ENCODE measurements at regions not wholly inside any gene's neighbourhood (a gene's known extent, or its start where the extent isn't known, plus 50 kb on each side); places are given as distances from the start of the nearest gene placed in this dataset.

- TF ChIP-seq POLR2AphosphoS5 (IDR thresholded peaks at IDR 0.05; ENCODE audit: borderline replicate concordance, low read depth, low read length) (no peak), EZH2 (IDR thresholded peaks at IDR 0.05) (no peak), FOXP2 (optimal IDR thresholded peaks at IDR 0.05; ENCODE audit: control extremely low read depth, extremely low read length, insufficient read depth) (no peak)
Observed at GRCh38 chr20:1712634-1713624, 55.4 kb upstream of the SIRPG start.

Measured in SK-N-MC (cell line).